NCI-H1436 (cell line): ENCODE measurements at regions not wholly inside any gene's neighbourhood (a gene's known extent, or its start where the extent isn't known, plus 50 kb on each side); places are given as distances from the start of the nearest gene placed in this dataset.

Experiments
- DNase-seq: peaks from one replicate; lab custom pipeline; 2025; lab: John Stamatoyannopoulos, UW

- DNase-seq, result no peak
These were observed 1957.1 kb upstream of the ADGRL3 start for GRCh38 chr4:59243038-59243437.

GRCh38 chr4:59247032-59247431 is 1953.1 kb upstream of the ADGRL3 start:
- DNase-seq, result no peak

- no peak for DNase-seq
These were observed 1951.8 kb upstream of the ADGRL3 start for GRCh38 chr4:59248313-59248712.

GRCh38 chr4:59249110-59249509 is 1951.0 kb upstream of the ADGRL3 start:
- DNase-seq, result no peak

GRCh38 chr4:59258002-59258401 is 1942.1 kb upstream of the ADGRL3 start:
- no peak for DNase-seq

- DNase-seq, result no peak
These were observed 1892.5 kb upstream of the ADGRL3 start for GRCh38 chr4:59307609-59308008.

GRCh38 chr4:59314637-59315036 is 1885.5 kb upstream of the ADGRL3 start:
- no peak for DNase-seq

- DNase-seq, result no peak
These were observed 1860.5 kb upstream of the ADGRL3 start for GRCh38 chr4:59339631-59340030.

GRCh38 chr4:59341506-59341905 is 1858.6 kb upstream of the ADGRL3 start:
- DNase-seq, result no peak

- DNase-seq, result no peak
These were observed 1851.2 kb upstream of the ADGRL3 start for GRCh38 chr4:59348949-59349348.

GRCh38 chr4:59369229-59369628 is 1830.9 kb upstream of the ADGRL3 start:
- no peak for DNase-seq

GRCh38 chr4:59374416-59374815 is 1825.7 kb upstream of the ADGRL3 start:
- no peak for DNase-seq

- DNase-seq, result no peak
These were observed 1819.2 kb upstream of the ADGRL3 start for GRCh38 chr4:59380841-59381366.

- DNase-seq, result no peak
These were observed 1818.5 kb upstream of the ADGRL3 start for GRCh38 chr4:59381591-59381990.

GRCh38 chr4:59387759-59388758 is 1812.1 kb upstream of the ADGRL3 start:
- no peak for DNase-seq

GRCh38 chr4:59393780-59394179 is 1806.3 kb upstream of the ADGRL3 start:
- no peak for DNase-seq

GRCh38 chr4:59400334-59400733 is 1799.8 kb upstream of the ADGRL3 start:
- no peak for DNase-seq

GRCh38 chr4:59409647-59410046 is 1790.5 kb upstream of the ADGRL3 start:
- no peak for DNase-seq

GRCh38 chr4:59412739-59413138 is 1787.4 kb upstream of the ADGRL3 start:
- DNase-seq, result no peak

GRCh38 chr4:59455751-59456150 is 1744.4 kb upstream of the ADGRL3 start:
- DNase-seq, result no peak

GRCh38 chr4:59457576-59457975 is 1742.5 kb upstream of the ADGRL3 start:
- DNase-seq, result no peak

- no peak for DNase-seq
These were observed 1715.2 kb upstream of the ADGRL3 start for GRCh38 chr4:59484944-59485343.

- DNase-seq, result no peak
These were observed 1700.0 kb upstream of the ADGRL3 start for GRCh38 chr4:59500103-59500502.

GRCh38 chr4:59503731-59504130 is 1696.4 kb upstream of the ADGRL3 start:
- DNase-seq, result no peak
